T-helper 2 cell (primary cell): ENCODE measurements at regions not wholly inside any gene's neighbourhood (a gene's known extent, or its start where the extent isn't known, plus 50 kb on each side); places are given as distances from the start of the nearest gene placed in this dataset.

Experiments used
- DNase-seq, 5 experiments: peaks; one replicate each; pipeline versions ENCODE4 v3.0.0 to v3.0.0-alpha.2; 2012 to 2022

- no peak for DNase-seq
These were observed 351.2 kb downstream of the CDH2 start for GRCh38 chr18:27825689-27826088.

DNA sequence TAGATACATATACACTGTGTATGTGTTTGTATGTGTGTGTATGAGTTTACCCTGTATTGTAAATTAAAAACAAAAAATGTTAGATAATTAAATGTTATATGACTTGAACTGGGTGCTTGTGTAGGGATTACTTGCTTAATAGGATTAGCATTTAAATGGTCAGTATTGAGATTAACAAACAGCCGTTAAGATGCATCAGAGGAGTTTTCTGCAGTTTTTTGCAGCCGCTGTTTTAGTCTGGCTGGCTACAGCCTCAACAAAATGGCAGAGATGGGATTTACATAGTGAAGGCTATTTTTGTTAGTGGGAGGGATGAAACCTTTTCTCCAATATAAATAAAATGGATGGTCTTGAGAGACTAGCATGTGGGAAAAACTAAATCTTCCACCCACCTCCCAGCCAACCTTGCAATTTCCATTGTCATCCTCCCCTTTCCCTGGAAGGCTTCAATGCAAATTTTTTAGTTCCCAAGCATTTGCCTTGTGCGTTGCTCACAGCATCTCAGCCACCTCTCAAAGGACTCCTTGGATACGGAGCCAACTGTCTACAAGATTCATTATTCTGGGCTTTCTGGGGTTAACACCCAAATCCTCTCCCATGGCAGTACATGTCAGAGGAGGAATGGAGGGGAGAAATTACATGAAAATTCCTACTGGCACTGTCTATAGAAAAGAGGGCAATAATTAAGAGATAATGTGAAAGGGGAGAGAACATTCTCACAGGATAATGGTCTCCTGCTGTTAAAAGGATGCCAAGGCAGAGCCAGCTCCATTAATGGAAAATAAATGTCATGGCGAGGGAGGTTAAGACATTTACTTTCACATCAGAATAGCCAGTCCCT, 351.9 kb downstream of the CDH2 start:
- DNase-seq: no peak

DNA sequence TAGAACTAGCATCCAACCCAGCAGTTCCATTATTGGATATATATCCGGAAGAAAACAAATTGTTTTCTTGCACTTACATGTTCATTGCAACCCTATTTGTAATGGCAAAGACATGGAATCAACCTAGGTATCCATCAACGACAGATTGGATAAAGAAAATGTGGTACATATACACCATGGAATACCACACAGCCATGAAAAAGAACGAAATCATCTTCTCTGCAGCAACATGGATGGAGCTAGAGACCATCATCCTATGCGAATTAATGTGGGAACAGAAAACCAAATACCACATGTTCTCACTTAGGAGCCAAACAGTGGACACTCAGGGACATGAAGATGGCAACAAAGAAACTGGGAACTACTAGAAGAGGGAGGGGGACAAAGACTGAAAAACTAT, 352.7 kb downstream of the CDH2 start:
- no peak for DNase-seq

DNA sequence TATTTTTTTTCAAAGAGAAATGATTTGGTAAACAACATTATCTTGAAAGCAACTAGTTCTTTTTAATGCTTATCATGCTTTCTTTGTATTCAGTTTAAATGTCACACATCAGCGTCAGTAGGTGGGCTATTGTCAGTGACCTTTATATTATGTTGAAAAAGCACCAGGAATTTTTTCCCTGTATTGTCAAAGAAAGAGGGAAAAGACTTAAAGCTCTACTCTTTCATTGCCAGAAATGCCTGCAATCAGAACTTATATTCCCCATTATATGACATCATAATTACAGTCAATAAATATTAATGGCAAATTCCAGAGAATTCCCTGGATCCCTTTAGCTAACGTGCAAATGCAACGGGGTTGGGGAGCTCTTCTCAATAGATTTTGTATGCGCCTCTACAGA, 353.9 kb downstream of the CDH2 start:
- DNase-seq: no peak

- DNase-seq: no peak
These were observed 368.2 kb downstream of the CDH2 start for GRCh38 chr18:27808683-27809082.

DNA sequence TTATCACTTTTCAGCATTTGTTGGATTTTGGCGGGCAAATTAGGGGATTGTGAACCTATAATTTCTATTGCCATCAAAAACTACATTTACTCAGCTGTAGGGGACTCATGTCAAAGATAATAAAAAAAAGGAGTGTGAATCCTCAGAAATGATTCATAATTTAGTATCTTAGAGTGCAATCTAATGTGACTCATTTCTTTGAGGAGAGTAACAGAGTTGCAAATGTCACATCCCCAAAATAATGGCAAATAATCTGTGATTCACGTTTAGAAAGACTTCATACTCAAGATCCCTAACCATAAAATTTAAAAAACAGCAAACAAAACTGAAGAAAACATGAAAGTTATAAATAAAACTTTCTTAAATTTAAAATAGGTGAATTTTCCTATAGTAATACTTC, 373.0 kb downstream of the CDH2 start:
- no peak for DNase-seq

DNA sequence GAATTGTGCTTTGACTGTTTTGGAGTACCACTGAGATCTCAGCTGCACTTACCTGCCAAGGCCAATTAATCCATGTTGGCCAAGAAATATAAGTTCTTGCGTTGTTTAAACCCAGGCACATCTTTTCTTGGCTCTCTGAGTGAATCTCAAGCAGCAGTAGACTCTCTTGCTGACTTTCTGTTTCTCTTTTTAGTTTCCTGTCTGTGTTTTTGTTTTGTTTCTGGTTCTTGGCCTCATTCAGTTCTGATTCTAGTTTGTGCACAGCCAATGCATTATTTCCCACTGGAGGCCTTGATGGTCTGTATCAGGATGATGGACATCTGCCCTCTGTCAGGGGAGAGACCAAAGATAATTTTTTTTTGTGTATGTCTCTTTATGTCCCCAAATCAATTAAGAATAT, 379.4 kb downstream of the CDH2 start:
- DNase-seq: no peak

- DNase-seq: no peak
These were observed 382.6 kb downstream of the CDH2 start for GRCh38 chr18:27794181-27794926.

DNA sequence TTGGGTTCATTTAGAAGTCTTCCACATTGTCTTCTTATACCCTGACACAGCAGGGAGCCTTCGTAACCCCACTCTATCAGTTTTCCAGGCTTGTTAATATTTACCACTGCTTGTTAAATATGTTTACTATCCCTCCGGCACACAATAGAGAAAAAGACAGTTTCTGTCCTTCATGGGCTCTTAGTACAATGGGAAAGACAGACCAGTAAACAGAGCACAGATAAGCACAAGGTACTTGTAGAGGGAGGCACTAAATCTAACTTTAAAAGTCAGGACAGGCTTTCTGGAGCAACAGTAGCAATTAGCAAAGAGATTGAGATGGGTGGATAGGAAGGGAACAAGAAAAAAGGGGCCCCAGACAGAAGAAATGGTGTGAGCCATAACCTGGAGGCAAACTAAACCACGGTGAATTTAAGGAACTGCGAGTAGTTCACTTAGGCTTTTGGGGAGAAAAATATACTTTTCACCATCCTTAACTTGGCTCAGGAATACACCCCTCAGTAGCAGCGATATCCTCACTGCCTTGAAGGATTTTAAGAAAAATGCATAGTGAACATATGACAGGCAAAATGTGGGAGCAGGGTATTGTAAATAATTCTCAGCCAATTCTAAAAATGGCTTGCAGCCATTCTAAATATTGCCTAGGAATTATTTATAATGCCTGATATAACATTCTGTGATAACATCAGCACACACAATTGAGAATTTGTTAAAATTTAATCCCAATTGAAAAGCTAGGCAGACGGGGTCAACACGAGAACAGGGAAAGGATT, 383.7 kb downstream of the CDH2 start:
- DNase-seq: no peak

- DNase-seq: no peak
These were observed 387.5 kb downstream of the CDH2 start for GRCh38 chr18:27789406-27789805.

DNA sequence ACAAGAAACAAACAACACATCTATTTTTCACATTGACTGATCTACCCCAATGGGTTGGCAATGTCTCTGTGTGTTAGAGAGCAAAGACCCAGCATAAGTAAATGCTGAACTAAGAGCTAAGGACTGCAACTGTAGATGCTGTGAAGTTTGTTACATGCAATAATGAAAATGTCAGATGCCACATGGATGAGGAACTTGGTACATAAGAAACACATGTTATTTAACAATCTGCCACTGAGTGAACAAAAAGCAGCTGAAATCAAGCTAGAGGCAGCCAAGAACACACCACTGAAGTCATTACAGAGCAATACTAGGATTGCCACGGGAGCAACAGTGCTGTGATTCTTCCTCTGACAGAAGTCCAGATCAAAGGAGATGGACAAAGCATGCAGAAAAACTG, 389.4 kb downstream of the CDH2 start:
- DNase-seq: no peak

- no peak for DNase-seq
These were observed 391.0 kb downstream of the CDH2 start for GRCh38 chr18:27785815-27786471.

DNA sequence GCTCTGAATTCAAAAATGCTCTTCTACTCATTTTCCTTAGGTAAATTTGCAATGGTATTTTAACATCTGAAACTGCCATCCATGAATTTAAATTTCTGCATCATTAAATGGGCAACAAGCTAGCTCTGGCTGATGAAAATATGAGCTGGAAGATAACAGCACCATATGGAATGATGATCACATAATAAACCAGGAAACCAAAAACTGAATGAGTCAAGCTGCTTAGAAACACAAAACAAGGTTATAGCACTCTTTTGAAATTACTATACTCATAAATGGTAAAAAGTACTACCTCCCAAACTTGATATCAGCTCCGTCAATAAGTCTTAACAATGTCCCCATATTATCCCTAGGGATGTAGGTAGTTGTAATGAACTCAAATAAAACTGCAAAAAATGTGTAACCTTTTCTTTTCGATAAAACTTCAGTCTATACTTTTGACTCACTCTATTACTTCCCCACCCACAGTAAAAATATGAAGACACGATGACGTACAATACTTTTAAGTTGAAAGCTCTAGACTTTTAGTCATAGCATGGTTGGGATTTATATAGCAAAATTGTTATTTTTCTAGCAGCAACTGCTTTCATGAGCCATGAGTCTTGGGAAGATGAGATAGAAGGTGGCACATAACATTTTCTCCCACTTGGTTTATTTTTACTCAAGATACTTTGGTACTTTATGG, 396.7 kb downstream of the CDH2 start:
- DNase-seq: no peak

GRCh38 chr18:27778925-27779324, 398.0 kb downstream of the CDH2 start:
- DNase-seq: no peak

DNA sequence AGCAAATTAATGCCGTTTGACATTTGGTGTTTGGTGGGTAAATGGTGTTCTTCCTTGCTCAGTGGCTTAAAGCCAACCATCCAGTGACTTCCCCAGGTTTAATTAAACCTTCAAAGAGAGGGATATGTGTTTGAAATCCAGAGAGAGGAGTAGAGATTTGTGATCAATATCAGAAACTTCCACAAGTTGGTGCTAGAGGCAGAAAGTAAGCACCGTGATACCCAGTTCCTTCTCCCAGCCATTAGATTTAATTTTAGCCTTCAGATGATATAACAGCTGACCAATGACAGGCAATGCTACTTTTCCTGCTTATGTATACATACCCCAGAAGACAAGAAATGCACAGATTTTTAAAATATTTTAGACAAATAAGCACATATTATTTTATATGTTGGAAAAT, 398.5 kb downstream of the CDH2 start:
- no peak for DNase-seq

GRCh38 chr18:27772081-27772480, 404.8 kb downstream of the CDH2 start:
- DNase-seq: no peak

DNA sequence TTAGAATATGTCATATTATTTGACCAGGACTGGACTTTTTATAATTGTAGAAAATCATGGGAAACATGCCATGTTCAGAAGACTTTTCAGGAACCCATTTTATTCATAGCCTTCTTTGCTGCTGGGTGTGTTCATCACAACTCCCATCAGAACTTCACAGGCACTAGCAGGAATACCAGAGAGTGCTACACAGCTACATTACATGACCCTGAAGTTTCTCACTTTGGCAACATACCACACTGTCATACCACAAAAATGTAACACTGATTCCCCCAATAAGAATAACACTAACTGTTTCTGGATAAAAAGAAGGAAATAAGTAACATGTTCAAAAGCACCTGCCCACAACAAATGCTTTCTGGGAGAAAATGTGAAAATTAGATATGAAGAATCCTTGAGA, 405.4 kb downstream of the CDH2 start:
- DNase-seq: no peak

DNA sequence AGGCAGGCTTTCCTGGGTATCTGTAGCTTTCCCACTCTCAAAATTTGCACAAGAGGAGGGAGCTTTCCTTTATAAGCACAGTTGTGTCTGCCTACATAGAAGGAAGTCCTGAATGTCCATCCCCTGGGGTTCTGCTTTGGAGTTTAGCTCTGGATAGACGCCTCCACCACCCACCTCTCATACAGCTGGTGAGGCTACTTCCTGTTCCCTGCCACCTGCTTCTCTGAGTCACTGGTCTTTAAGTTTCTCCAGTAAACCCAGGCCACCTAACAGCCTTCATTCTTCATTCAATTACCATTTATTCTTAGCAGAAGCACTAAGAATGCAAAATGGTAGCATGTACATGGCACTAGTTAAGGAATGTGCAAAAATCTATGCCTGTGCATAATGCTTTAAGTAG, 407.8 kb downstream of the CDH2 start:
- no peak for DNase-seq

- no peak for DNase-seq
These were observed 413.0 kb downstream of the CDH2 start for GRCh38 chr18:27763936-27764335.

- DNase-seq: no peak
These were observed 413.6 kb downstream of the CDH2 start for GRCh38 chr18:27763341-27763740.

GRCh38 chr18:27762054-27762453, 414.9 kb downstream of the CDH2 start:
- no peak for DNase-seq

DNA sequence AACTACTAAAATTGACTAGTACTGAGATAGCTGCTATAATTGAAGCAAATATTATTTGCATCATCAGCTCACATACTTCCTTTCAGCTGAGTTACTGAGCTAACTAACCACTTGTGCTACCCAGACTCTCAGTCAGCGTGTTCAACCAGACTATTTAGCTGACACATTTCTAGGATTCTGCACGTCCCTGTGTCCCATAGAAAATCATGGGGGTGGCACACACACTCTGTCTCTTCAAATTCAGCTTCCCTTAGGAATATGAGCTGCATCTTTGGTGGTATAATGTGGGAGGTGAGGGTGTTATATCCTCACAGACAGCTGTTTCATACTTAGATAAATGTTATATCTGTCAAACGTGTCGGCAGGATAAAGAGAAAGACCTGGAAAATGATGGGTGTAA, 424.0 kb downstream of the CDH2 start:
- no peak for DNase-seq
